GM12891 (cell line): ENCODE measurements at regions not wholly inside any gene's neighbourhood (a gene's known extent, or its start where the extent isn't known, plus 50 kb on each side); places are given as distances from the start of the nearest gene placed in this dataset.
"Not testable (repeated sequence)": the region's sequence is repeated elsewhere in the genome, so short reads cannot be mapped to it uniquely, and the experiment has no call there.

Experiments
- DNase-seq: peaks from one replicate; pipeline ENCODE4 v3.0.0; 2011; ENCODE audit warnings: low spot score; ENCODE audit not compliant: insufficient read length
- FAIRE-seq: peaks from 2 replicates; lab custom pipeline; 2011; peaks lifted over from hg19 to GRCh38; lab: Jason Lieb, UNC
- PAX5 ChIP-seq: IDR thresholded peaks from 2 replicates; pipeline ENCODE4 v1.6.1; 2011; ENCODE audit warnings: low read length, moderate library complexity, mild to moderate bottlenecking; ENCODE audit not compliant: insufficient read depth, severe bottlenecking
- POLR2A ChIP-seq: IDR thresholded peaks from 2 replicates; pipeline ENCODE4 v1.6.1; 2011; ENCODE audit warnings: low read depth, low read length, control low read depth
- POLR2AphosphoS5 ChIP-seq: IDR thresholded peaks from 2 replicates; pipeline ENCODE4 v1.6.1; 2011; ENCODE audit warnings: low read depth, low read length, control low read depth
- POU2F2 ChIP-seq: IDR thresholded peaks from 2 replicates; pipeline ENCODE4 v1.6.1; 2011; ENCODE audit warnings: low read depth, mild to moderate bottlenecking, control low read depth, low read length, moderate library complexity
- SPI1 ChIP-seq: IDR thresholded peaks from 2 replicates; pipeline ENCODE4 v1.6.1; 2011; ENCODE audit warnings: low read depth, low read length, control low read depth
- TAF1 ChIP-seq: IDR thresholded peaks from 2 replicates; pipeline ENCODE4 v1.6.1; 2011; ENCODE audit warnings: low read depth, low read length, control low read depth

- TF ChIP-seq PAX5 = no peak
- TF ChIP-seq POU2F2 = no peak
- no peak for TF ChIP-seq SPI1
- no peak for TF ChIP-seq POLR2AphosphoS5
- no peak for TF ChIP-seq POLR2A
- TF ChIP-seq TAF1 = no peak
- FAIRE-seq = no peak
- DNase-seq = no peak
Measured at GRCh38 chr16:79391395-79391794, 209.1 kb downstream of the MAF start.

- DNase-seq (no peak), FAIRE-seq (no peak)
- TF ChIP-seq POLR2AphosphoS5 = no peak
- TF ChIP-seq TAF1 = no peak
- no peak for TF ChIP-seq PAX5
- TF ChIP-seq POLR2A = no peak
Measured at GRCh38 chr16:79390481-79391051, 210.0 kb downstream of the MAF start.

GRCh38 chr16:79388396-79388795 is 212.1 kb downstream of the MAF start:
- FAIRE-seq = no peak
- DNase-seq = no peak
- TF ChIP-seq POLR2A (no peak), SPI1 (no peak), PAX5 (no peak), POU2F2 (no peak), POLR2AphosphoS5 (no peak), TAF1 (no peak)

- TF ChIP-seq POLR2A (no peak), SPI1 (no peak)
- FAIRE-seq = no peak
- no peak for DNase-seq
Measured at GRCh38 chr16:79386299-79386698, 214.2 kb downstream of the MAF start.

GRCh38 chr16:79381603-79382042 is 218.9 kb downstream of the MAF start:
- TF ChIP-seq POLR2A = no peak
- no peak for TF ChIP-seq POU2F2
- no peak for TF ChIP-seq TAF1
- no peak for TF ChIP-seq POLR2AphosphoS5
- no peak for TF ChIP-seq PAX5
- TF ChIP-seq SPI1 = no peak
- DNase-seq = no peak
- FAIRE-seq = no peak

- TF ChIP-seq PAX5 (no peak), POU2F2 (no peak), TAF1 (no peak), SPI1 (no peak), POLR2AphosphoS5 (no peak), POLR2A (no peak)
- DNase-seq = no peak
- no peak for FAIRE-seq
Measured at GRCh38 chr16:79380995-79381602, 219.4 kb downstream of the MAF start.

- DNase-seq (no peak), FAIRE-seq (no peak)
- no peak for TF ChIP-seq POU2F2
- TF ChIP-seq POLR2AphosphoS5 = no peak
- TF ChIP-seq TAF1 = no peak
- no peak for TF ChIP-seq SPI1
- no peak for TF ChIP-seq PAX5
- TF ChIP-seq POLR2A = no peak
Measured at GRCh38 chr16:79379095-79379494, 221.4 kb downstream of the MAF start.

- not testable (repeated sequence) for FAIRE-seq, DNase-seq
Measured at GRCh38 chr16:79377082-79377481, 223.5 kb downstream of the MAF start.

GRCh38 chr16:79375351-79375750 is 225.2 kb downstream of the MAF start:
- TF ChIP-seq POLR2AphosphoS5 = no peak
- TF ChIP-seq TAF1 = no peak
- FAIRE-seq (no peak), DNase-seq (no peak)

- DNase-seq (no peak), FAIRE-seq (no peak)
- TF ChIP-seq POU2F2 (no peak), SPI1 (no peak), PAX5 (no peak), TAF1 (no peak), POLR2AphosphoS5 (no peak)
Measured at GRCh38 chr16:79372503-79373184, 227.9 kb downstream of the MAF start.
